HG03432 (cell line): ENCODE measurements at regions not wholly inside any gene's neighbourhood (a gene's known extent, or its start where the extent isn't known, plus 50 kb on each side); places are given as distances from the start of the nearest gene placed in this dataset.

Experiments
- ATAC-seq: cut with Tn5 transposase; IDR thresholded peaks from one replicate; pipeline ENCODE4 v1.9.1; 2021; ENCODE audit warnings: mild to moderate bottlenecking, moderate library complexity; ENCODE audit not compliant: unreplicated experiment

GRCh38 chr18:61222206-61222605 is 111.0 kb upstream of the CDH20 start:
- ATAC-seq, result no peak

- ATAC-seq, result no peak
These were observed 107.9 kb upstream of the CDH20 start for GRCh38 chr18:61225336-61225735.

- ATAC-seq, result no peak
These were observed 96.7 kb upstream of the CDH20 start for GRCh38 chr18:61236356-61237057.

GRCh38 chr18:61237529-61237928 is 95.7 kb upstream of the CDH20 start:
- ATAC-seq, result no peak

- no peak for ATAC-seq
These were observed 94.2 kb upstream of the CDH20 start for GRCh38 chr18:61239051-61239450.

- ATAC-seq, result no peak
These were observed 91.9 kb upstream of the CDH20 start for GRCh38 chr18:61241260-61241853.

GRCh38 chr18:61244632-61245031 is 88.6 kb upstream of the CDH20 start:
- no peak for ATAC-seq

GRCh38 chr18:61245276-61245675 is 88.0 kb upstream of the CDH20 start:
- ATAC-seq, result no peak

GRCh38 chr18:61248589-61248988 is 84.6 kb upstream of the CDH20 start:
- no peak for ATAC-seq

- ATAC-seq, result no peak
These were observed 76.9 kb upstream of the CDH20 start for GRCh38 chr18:61256291-61256690.

- ATAC-seq, result no peak
These were observed 71.4 kb upstream of the CDH20 start for GRCh38 chr18:61261870-61262269.

GRCh38 chr18:61272793-61273192 is 60.4 kb upstream of the CDH20 start:
- ATAC-seq, result no peak

GRCh38 chr18:61273533-61273932 is 59.7 kb upstream of the CDH20 start:
- no peak for ATAC-seq

- ATAC-seq, result no peak
These were observed 58.7 kb upstream of the CDH20 start for GRCh38 chr18:61274416-61274960.

GRCh38 chr18:61277808-61278207 is 55.4 kb upstream of the CDH20 start:
- ATAC-seq, result no peak

- ATAC-seq, result no peak
These were observed 51.8 kb upstream of the CDH20 start for GRCh38 chr18:61281431-61281830.

- no peak for ATAC-seq
These were observed 50.3 kb upstream of the CDH20 start for GRCh38 chr18:61282926-61283325.
